ENCODE measurements at regions not wholly inside any gene's neighbourhood (a gene's known extent, or its start where the extent isn't known, plus 50 kb on each side); places are given as distances from the start of the nearest gene placed in this dataset.

GRCh38 chr2:177053716-177054115 is 158.9 kb upstream of the HNRNPA3 start:
- H3K27ac ChIP-seq (ENCODE audit: low read depth in 2 of 2, low read length in 2 of 2), result no peak overlapping the region

GRCh38 chr2:177056481-177056929 is 156.1 kb upstream of the HNRNPA3 start:
- Histone ChIP-seq H3K9me3 (ENCODE audit: control insufficient read depth in 2 of 2, low read length in 2 of 2) (no peaks in the 10 kb centered on the region), H3K27ac (ENCODE audit: low read depth in 2 of 2, low read length in 2 of 2) (no peak overlapping the region), H3K36me3 (ENCODE audit: control insufficient read depth in 2 of 2, insufficient read depth in 2 of 2, low read length in 2 of 2) (no peaks in the 10 kb centered on the region), H3K9ac (ENCODE audit: low read depth in 1 of 2, low read length in 2 of 2) (no peak overlapping the region), H3K4me3 (ENCODE audit: low read length in 2 of 2) (no peak overlapping the region), H3K4me1 (ENCODE audit: control insufficient read depth in 2 of 2, insufficient read depth in 2 of 2, low read length in 2 of 2) (no peaks in the 10 kb centered on the region), H3K27me3 (ENCODE audit: control insufficient read depth in 2 of 2, insufficient read depth in 2 of 2, low read length in 2 of 2) (no peaks in the 10 kb centered on the region)

More at GRCh38 chr2:177053716-177054115, 158.9 kb upstream of the HNRNPA3 start:
- no peaks in the 10 kb centered on the region for H3K36me3 ChIP-seq (ENCODE audit: control insufficient read depth in 2 of 2, insufficient read depth in 2 of 2, low read length in 2 of 2)
- H3K27me3 ChIP-seq (ENCODE audit: control insufficient read depth in 2 of 2, insufficient read depth in 2 of 2, low read length in 2 of 2), result no peaks in the 10 kb centered on the region
- H3K9me3 ChIP-seq (ENCODE audit: control insufficient read depth in 2 of 2, low read length in 2 of 2), result no peaks in the 10 kb centered on the region
- no peaks in the 10 kb centered on the region for H3K4me1 ChIP-seq (ENCODE audit: control insufficient read depth in 2 of 2, insufficient read depth in 2 of 2, low read length in 2 of 2)
- no peak overlapping the region for H3K4me3 ChIP-seq (ENCODE audit: low read length in 2 of 2)
- no peak overlapping the region for H3K9ac ChIP-seq (ENCODE audit: low read depth in 1 of 2, low read length in 2 of 2)

- Histone ChIP-seq H3K27ac (ENCODE audit: low read depth in 2 of 2, low read length in 2 of 2) (no peak overlapping the region), H3K9ac (ENCODE audit: low read depth in 1 of 2, low read length in 2 of 2) (no peak overlapping the region), H3K36me3 (ENCODE audit: control insufficient read depth in 2 of 2, insufficient read depth in 2 of 2, low read length in 2 of 2) (no peaks in the 10 kb centered on the region), H3K4me3 (ENCODE audit: low read length in 2 of 2) (no peak overlapping the region), H3K27me3 (ENCODE audit: control insufficient read depth in 2 of 2, insufficient read depth in 2 of 2, low read length in 2 of 2) (no peaks in the 10 kb centered on the region), H3K4me1 (ENCODE audit: control insufficient read depth in 2 of 2, insufficient read depth in 2 of 2, low read length in 2 of 2) (no peaks in the 10 kb centered on the region), H3K9me3 (ENCODE audit: control insufficient read depth in 2 of 2, low read length in 2 of 2) (no peaks in the 10 kb centered on the region)
Measured at GRCh38 chr2:177058747-177059146, 153.8 kb upstream of the HNRNPA3 start.

- Histone ChIP-seq H3K4me3 (ENCODE audit: low read length in 2 of 2) (no peak overlapping the region), H3K36me3 (ENCODE audit: control insufficient read depth in 2 of 2, insufficient read depth in 2 of 2, low read length in 2 of 2) (no peaks in the 10 kb centered on the region), H3K9me3 (ENCODE audit: control insufficient read depth in 2 of 2, low read length in 2 of 2) (no peaks in the 10 kb centered on the region), H3K9ac (ENCODE audit: low read depth in 1 of 2, low read length in 2 of 2) (no peak overlapping the region), H3K4me1 (ENCODE audit: control insufficient read depth in 2 of 2, insufficient read depth in 2 of 2, low read length in 2 of 2) (no peaks in the 10 kb centered on the region), H3K27ac (ENCODE audit: low read depth in 2 of 2, low read length in 2 of 2) (no peak overlapping the region), H3K27me3 (ENCODE audit: control insufficient read depth in 2 of 2, insufficient read depth in 2 of 2, low read length in 2 of 2) (no peaks in the 10 kb centered on the region)
Measured at GRCh38 chr2:177059293-177059692, 153.3 kb upstream of the HNRNPA3 start.

- no peaks in the 10 kb centered on the region for H3K36me3 ChIP-seq (ENCODE audit: control insufficient read depth in 2 of 2, insufficient read depth in 2 of 2, low read length in 2 of 2)
- no peak overlapping the region for H3K9ac ChIP-seq (ENCODE audit: low read depth in 1 of 2, low read length in 2 of 2)
- H3K4me3 ChIP-seq (ENCODE audit: low read length in 2 of 2), result no peak overlapping the region
- H3K9me3 ChIP-seq (ENCODE audit: control insufficient read depth in 2 of 2, low read length in 2 of 2), result no peaks in the 10 kb centered on the region
- no peaks in the 10 kb centered on the region for H3K4me1 ChIP-seq (ENCODE audit: control insufficient read depth in 2 of 2, insufficient read depth in 2 of 2, low read length in 2 of 2)
- H3K27me3 ChIP-seq (ENCODE audit: control insufficient read depth in 2 of 2, insufficient read depth in 2 of 2, low read length in 2 of 2), result no peaks in the 10 kb centered on the region
- no peak overlapping the region for H3K27ac ChIP-seq (ENCODE audit: low read depth in 2 of 2, low read length in 2 of 2)
Measured at GRCh38 chr2:177063331-177063730, 149.3 kb upstream of the HNRNPA3 start.

DNA sequence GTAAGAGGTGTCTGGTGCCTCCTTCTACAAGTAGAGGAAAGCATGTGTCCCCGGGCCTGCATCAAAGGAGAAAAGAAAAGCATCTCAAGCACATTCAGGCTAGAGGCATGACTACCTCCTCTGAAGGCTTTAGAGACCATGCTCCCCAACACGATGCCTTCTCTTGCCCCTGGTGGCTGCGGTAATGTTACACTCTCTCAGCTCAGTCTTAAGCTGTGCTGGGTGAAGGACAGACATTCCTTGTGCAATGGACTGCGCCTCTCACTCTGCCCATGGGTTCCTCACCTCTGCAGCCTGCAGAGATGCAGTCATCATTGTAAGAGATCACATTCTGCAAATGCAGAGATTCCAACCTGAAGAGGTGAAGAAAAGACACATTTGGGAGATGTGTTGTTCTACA is 148.2 kb upstream of the HNRNPA3 start:
- H3K36me3 ChIP-seq (ENCODE audit: control insufficient read depth in 2 of 2, insufficient read depth in 2 of 2, low read length in 2 of 2), result no peaks in the 10 kb centered on the region
- H3K4me1 ChIP-seq (ENCODE audit: control insufficient read depth in 2 of 2, insufficient read depth in 2 of 2, low read length in 2 of 2), result no peaks in the 10 kb centered on the region
- H3K27ac ChIP-seq (ENCODE audit: low read depth in 2 of 2, low read length in 2 of 2), result no peak overlapping the region
- H3K9ac ChIP-seq (ENCODE audit: low read depth in 1 of 2, low read length in 2 of 2), result no peak overlapping the region
- no peaks in the 10 kb centered on the region for H3K9me3 ChIP-seq (ENCODE audit: control insufficient read depth in 2 of 2, low read length in 2 of 2)
- no peak overlapping the region for H3K4me3 ChIP-seq (ENCODE audit: low read length in 2 of 2)
- H3K27me3 ChIP-seq (ENCODE audit: control insufficient read depth in 2 of 2, insufficient read depth in 2 of 2, low read length in 2 of 2), result no peaks in the 10 kb centered on the region

GRCh38 chr2:177068967-177069366 is 143.6 kb upstream of the HNRNPA3 start:
- Histone ChIP-seq H3K27ac (ENCODE audit: low read depth in 2 of 2, low read length in 2 of 2) (no peak overlapping the region), H3K36me3 (ENCODE audit: control insufficient read depth in 2 of 2, insufficient read depth in 2 of 2, low read length in 2 of 2) (no peaks in the 10 kb centered on the region), H3K9me3 (ENCODE audit: control insufficient read depth in 2 of 2, low read length in 2 of 2) (no peaks in the 10 kb centered on the region), H3K27me3 (ENCODE audit: control insufficient read depth in 2 of 2, insufficient read depth in 2 of 2, low read length in 2 of 2) (no peaks in the 10 kb centered on the region), H3K9ac (ENCODE audit: low read depth in 1 of 2, low read length in 2 of 2) (no peak overlapping the region), H3K4me1 (ENCODE audit: control insufficient read depth in 2 of 2, insufficient read depth in 2 of 2, low read length in 2 of 2) (no peaks in the 10 kb centered on the region), H3K4me3 (ENCODE audit: low read length in 2 of 2) (no peak overlapping the region)

GRCh38 chr2:177072090-177072489 is 140.5 kb upstream of the HNRNPA3 start:
- no peak overlapping the region for H3K9ac ChIP-seq (ENCODE audit: low read depth in 1 of 2, low read length in 2 of 2)
- H3K36me3 ChIP-seq (ENCODE audit: control insufficient read depth in 2 of 2, insufficient read depth in 2 of 2, low read length in 2 of 2), result no peaks in the 10 kb centered on the region
- H3K4me3 ChIP-seq (ENCODE audit: low read length in 2 of 2), result no peak overlapping the region
- no peak overlapping the region for H3K27ac ChIP-seq (ENCODE audit: low read depth in 2 of 2, low read length in 2 of 2)
- H3K9me3 ChIP-seq (ENCODE audit: control insufficient read depth in 2 of 2, low read length in 2 of 2), result no peaks in the 10 kb centered on the region
- no peaks in the 10 kb centered on the region for H3K4me1 ChIP-seq (ENCODE audit: control insufficient read depth in 2 of 2, insufficient read depth in 2 of 2, low read length in 2 of 2)
- H3K27me3 ChIP-seq (ENCODE audit: control insufficient read depth in 2 of 2, insufficient read depth in 2 of 2, low read length in 2 of 2), result peaks cover 2 to 3% of the 10 kb centered on the region in 2 donors

DNA sequence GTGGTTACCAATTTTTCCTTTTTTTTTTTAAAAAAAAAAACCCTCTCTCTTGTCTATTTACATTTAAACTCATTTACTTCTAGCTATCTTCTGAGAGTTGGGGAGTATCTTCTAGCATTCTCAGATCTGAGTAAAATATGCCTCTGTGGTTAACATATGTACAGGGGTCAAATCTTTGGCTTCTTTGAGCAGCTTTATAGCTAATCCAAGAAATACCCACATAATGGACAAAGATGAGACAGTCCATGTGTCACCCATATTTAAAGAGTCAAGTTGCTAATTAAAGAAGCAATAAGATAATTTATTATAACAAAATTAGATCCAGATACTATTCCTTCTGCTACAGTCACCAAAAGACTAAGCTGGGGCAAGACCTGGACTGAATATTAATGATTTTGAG is 139.0 kb upstream of the HNRNPA3 start:
- Histone ChIP-seq H3K9ac (ENCODE audit: low read depth in 1 of 2, low read length in 2 of 2) (no peak overlapping the region), H3K4me3 (ENCODE audit: low read length in 2 of 2) (no peak overlapping the region), H3K27me3 (ENCODE audit: control insufficient read depth in 2 of 2, insufficient read depth in 2 of 2, low read length in 2 of 2) (peaks cover 2 to 3% of the 10 kb centered on the region in 2 donors), H3K9me3 (ENCODE audit: control insufficient read depth in 2 of 2, low read length in 2 of 2) (no peaks in the 10 kb centered on the region), H3K27ac (ENCODE audit: low read depth in 2 of 2, low read length in 2 of 2) (no peak overlapping the region), H3K4me1 (ENCODE audit: control insufficient read depth in 2 of 2, insufficient read depth in 2 of 2, low read length in 2 of 2) (no peaks in the 10 kb centered on the region), H3K36me3 (ENCODE audit: control insufficient read depth in 2 of 2, insufficient read depth in 2 of 2, low read length in 2 of 2) (no peaks in the 10 kb centered on the region)

- Histone ChIP-seq H3K27ac (ENCODE audit: low read depth in 2 of 2, low read length in 2 of 2) (no peak overlapping the region), H3K9ac (ENCODE audit: low read depth in 1 of 2, low read length in 2 of 2) (no peak overlapping the region), H3K27me3 (ENCODE audit: control insufficient read depth in 2 of 2, insufficient read depth in 2 of 2, low read length in 2 of 2) (peaks cover 2 to 3% of the 10 kb centered on the region in 2 donors), H3K36me3 (ENCODE audit: control insufficient read depth in 2 of 2, insufficient read depth in 2 of 2, low read length in 2 of 2) (no peaks in the 10 kb centered on the region), H3K9me3 (ENCODE audit: control insufficient read depth in 2 of 2, low read length in 2 of 2) (no peaks in the 10 kb centered on the region), H3K4me3 (ENCODE audit: low read length in 2 of 2) (no peak overlapping the region), H3K4me1 (ENCODE audit: control insufficient read depth in 2 of 2, insufficient read depth in 2 of 2, low read length in 2 of 2) (no peaks in the 10 kb centered on the region)
Measured at GRCh38 chr2:177074099-177074710, 138.4 kb upstream of the HNRNPA3 start.

DNA sequence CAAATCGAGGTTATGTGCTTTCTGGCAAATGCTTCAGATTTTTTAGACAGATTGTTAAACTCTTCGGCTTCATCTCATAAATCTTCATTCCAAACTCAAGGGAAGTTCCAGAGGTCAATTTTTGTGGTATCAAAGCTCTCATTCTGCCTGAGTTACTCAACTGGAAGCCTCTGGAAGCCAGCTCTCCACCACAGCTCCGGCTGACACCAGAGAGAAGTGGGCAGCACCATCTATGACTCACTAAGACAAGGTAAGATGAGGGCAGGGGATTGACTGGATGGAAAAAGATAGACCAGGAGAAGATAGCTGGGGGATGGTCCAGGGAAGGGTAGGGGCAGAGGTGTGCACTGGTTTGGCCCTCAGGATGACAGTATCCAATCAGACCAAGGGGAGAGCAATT is 137.3 kb upstream of the HNRNPA3 start:
- H3K4me3 ChIP-seq (ENCODE audit: low read length in 2 of 2), result no peak overlapping the region
- H3K27ac ChIP-seq (ENCODE audit: low read depth in 2 of 2, low read length in 2 of 2), result no peak overlapping the region
- H3K4me1 ChIP-seq (ENCODE audit: control insufficient read depth in 2 of 2, insufficient read depth in 2 of 2, low read length in 2 of 2), result no peaks in the 10 kb centered on the region
- H3K9ac ChIP-seq (ENCODE audit: low read depth in 1 of 2, low read length in 2 of 2), result no peak overlapping the region
- H3K27me3 ChIP-seq (ENCODE audit: control insufficient read depth in 2 of 2, insufficient read depth in 2 of 2, low read length in 2 of 2), result peaks cover 2 to 3% of the 10 kb centered on the region in 2 donors
- no peaks in the 10 kb centered on the region for H3K9me3 ChIP-seq (ENCODE audit: control insufficient read depth in 2 of 2, low read length in 2 of 2)
- no peaks in the 10 kb centered on the region for H3K36me3 ChIP-seq (ENCODE audit: control insufficient read depth in 2 of 2, insufficient read depth in 2 of 2, low read length in 2 of 2)
